Dedifferentiated amniotic fluid mesenchymal stem cell (primary cell): ENCODE measurements at regions not wholly inside any gene's neighbourhood (a gene's known extent, or its start where the extent isn't known, plus 50 kb on each side); places are given as distances from the start of the nearest gene placed in this dataset.

ENCODE experiments used
- DNase-seq: peaks from one replicate; pipeline ENCODE4 v3.0.0-alpha.2; 2016; ENCODE audit errors: extremely low spot score

DNA sequence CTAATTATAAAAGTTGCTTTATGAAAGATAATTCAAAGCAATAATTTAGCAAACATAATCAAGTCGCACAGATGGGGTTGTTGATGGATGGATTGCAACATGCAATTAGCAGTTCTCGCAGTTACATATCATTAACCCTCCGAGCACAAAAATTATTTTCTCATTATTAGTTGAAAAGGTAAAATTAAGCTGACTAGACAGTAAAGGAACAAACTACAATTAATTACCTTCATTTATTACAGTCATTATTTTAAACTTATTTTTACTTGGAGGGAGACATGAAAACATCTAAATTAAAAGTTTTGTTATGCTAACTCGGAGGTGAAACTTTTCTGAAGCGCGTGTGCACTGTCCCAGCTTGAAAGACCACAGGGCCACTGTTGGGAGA, 146.9 kb downstream of the PHETA1 start:
- DNase-seq, result no peak

DNA sequence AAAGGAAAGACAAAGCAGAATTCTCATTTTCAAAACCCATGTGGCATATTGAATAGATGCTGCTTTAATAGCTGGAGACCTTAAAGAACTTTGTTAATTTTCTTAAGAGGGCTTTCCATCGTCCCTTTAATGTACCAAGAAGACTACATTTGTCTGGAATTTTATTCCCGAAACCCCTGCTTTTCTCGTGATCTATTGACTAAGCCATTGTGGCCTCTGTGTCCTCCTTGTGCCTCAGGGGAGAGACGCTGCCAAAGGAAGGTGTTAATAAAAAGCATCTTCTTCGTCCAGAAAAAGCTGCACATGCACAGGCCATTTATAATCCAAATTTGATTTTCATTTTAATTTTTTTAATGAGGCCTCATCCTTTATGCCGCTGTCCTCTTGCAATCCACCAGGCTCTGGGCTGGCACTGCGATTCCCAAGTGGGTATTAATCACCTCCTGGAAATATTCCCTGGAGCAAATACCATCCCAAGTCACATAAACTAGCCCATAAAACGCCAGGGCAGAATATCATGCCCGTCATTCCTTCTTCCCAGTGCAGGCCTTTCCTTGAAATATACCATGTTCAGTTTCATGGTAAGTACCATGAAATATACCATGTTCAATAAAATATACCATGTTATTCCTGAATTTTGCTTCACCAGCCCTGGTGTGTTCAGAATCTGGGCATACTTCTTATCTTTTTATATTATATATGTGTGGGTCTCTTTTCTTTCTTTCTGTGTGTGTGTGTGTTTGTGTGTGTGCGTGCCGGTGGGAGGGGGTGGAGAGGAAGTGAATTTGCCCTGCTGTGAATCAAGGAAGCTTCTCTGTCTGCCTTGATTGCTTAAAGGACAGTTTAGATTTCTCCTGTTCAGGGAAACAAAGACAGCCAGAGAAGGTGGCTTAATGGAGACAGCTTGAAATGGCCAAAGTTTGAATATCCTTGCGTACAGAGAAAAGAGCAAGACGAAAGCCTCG, 147.6 kb downstream of the PHETA1 start:
- no peak for DNase-seq

DNA sequence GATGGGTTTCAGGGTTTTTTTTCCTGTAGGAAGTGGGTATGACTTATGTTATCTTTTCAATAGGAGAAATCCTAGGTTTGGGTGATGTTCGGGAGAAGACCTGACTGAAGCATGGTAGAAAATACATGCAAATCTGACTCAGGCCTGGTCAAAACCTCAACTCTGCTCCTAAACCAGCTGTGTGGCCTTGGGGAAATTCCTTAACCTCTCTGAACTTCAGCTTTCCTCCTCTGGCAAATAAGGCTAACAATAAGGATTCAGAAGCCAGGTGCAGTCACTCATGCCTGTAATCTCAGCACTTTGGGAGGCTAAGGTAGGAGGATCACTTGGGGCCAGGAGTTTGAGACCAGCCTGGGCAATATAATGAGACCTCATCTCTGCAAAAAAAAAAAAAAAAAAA, 148.5 kb downstream of the PHETA1 start:
- DNase-seq, result no peak

DNA sequence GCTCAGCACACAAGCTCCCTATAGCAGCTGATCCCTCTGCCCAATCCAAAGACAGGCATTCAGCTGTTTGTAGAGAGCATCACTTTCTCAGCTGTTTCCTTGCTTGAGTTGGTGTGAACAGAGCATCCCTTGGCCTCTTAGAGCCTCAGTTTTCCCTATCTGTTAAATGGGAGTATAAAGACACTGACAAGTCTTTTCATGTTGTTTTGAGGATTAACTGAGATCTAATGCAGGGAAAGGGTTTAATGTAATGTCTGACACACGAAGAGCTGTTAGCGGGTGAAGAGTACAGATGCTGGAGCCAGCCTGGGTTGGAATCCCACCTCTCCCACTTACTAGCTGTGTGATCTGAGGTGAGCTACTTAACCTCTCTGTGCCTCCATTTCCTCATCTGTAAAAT, 149.5 kb downstream of the PHETA1 start:
- DNase-seq, result no peak

DNA sequence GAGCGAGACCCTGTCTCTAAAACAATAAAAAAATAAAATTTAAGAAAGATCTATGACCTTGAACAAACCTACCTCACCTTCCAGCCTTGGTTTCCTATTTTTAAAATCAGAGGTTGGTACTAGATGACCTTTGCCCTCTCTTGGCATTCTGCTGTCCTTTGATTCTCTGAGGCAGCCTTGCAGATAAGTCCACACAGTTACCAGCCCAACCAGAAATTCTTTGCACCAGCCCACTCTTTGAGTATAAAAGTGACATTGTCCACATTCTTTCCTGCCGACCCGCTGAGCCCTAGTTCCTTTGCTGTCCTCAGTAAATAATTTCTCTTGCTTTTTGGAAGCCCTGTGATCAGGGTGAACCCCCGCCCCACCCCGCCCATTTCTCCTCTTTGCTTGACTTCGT, 150.4 kb downstream of the PHETA1 start:
- DNase-seq, result no peak

DNA sequence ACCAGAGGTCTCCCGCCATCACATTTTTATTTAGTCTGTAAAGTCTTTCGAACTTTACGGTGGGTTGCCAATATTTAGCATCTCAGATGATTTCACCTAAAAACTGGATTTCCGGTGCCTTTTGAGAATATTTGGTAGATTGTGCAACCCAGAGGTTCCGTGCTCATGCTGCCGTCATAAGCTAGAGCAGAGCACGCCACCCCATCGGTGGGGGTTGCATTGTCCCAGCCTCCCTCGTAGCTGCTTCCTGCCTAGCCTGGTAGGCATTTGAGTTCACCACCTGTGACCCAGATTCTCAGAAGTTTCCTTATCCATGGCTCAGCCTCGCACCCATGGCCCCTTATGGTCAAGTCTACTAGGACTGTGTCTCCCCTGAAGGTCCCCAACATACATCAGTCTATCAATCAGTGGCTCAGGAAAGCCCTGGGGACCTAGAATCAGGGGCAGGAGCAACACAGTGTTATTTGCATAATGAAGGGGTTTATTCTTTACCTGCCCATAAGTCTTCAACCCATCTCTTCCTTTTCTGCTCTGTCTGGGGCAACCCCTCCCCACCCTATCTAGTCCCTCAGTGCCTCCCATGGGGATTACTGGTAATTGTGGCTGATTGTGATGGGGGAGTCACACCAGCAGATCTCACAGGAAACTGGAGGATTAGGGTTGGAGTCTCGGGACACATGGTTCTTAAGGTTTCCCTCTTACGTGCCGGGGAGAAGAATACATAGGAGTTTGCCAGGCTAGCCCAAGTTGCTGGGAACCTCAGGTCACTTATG, 152.3 kb downstream of the PHETA1 start:
- DNase-seq, result no peak

DNA sequence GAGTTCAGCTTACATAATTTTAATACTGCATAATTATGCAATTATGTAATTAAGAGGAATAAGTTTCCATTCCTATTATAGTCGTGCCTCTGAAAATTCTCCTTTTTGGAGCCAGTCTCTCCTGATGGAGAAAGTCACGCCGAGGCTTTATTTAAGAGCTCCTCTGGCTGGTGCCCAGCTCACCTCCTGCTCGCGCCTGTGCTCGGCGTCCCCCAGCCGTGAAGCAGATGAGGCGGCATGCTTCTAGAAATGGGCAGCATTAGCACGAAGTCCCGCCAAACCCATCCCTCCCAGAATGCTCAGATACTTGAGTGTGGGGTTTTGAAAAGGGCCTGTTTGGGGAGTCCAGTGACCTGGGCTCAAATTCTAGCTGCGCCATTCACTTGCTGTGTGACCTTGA, 153.0 kb downstream of the PHETA1 start:
- no peak for DNase-seq

DNA sequence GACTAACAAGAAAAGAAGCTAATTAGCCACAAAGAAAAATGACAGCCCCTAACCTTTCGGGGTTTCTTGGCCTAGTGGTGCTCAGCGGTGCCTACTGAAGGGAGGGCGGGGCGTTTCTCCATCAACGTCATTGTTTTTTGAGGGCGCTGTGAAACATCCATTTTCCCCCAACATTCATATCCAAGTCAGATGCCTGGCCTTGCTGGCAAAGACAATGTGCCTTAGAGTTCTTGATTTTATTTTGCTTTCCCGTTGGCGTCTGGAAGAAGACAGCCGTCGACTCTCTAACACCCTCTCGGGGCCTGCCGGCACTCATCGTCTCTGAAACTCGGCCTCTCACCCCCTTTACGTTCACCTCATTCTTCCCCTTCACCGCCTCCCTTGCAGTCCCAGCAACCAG, 154.5 kb downstream of the PHETA1 start:
- DNase-seq, result no peak

DNA sequence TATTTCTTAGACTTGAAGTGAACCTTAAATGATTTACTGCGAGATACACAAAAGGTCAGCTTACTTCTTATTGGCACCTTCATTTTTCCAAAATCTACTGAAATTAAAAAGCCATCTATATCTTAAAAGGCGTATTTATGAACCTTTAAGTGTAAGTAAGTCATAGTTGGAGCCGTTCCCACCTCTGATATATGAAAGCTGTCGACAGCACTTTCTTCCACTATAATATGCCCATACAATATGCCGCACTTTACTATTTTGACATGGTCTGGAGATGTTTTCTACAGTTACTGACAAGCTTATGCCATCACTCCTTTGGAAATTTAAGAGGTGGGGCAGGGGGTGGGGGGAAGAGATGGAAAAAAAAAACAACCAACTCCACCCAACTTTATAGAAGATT, 155.3 kb downstream of the PHETA1 start:
- DNase-seq, result no peak

DNA sequence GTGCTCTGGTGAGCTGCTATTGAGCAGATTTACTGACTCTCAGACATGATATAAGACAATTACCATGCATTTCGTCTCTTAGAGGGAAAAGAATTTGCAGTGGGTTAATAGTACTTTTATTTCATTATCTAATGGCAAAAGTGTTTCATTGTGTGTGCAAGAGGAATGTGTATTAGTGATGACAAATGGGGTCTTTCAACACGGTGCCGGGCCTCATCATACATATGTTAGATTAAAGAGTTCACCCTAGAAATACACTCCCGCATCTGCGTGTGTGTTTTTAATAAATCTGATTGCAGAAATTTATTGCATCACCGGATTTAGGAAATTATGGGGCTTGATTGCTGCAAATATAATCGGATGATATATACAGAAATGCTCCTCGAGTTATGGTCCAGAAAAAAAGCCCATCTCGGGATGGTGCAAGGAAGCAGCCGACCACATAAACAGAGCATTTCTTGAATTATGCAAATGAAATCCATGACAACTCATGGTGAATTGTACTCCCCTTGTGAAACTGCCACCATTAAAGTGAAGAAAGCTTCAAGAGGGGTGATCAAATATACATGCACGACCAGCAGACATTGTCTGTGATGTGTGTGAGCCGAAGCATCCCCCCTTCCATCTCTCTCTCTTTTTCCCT, 156.0 kb downstream of the PHETA1 start:
- DNase-seq, result no peak

DNA sequence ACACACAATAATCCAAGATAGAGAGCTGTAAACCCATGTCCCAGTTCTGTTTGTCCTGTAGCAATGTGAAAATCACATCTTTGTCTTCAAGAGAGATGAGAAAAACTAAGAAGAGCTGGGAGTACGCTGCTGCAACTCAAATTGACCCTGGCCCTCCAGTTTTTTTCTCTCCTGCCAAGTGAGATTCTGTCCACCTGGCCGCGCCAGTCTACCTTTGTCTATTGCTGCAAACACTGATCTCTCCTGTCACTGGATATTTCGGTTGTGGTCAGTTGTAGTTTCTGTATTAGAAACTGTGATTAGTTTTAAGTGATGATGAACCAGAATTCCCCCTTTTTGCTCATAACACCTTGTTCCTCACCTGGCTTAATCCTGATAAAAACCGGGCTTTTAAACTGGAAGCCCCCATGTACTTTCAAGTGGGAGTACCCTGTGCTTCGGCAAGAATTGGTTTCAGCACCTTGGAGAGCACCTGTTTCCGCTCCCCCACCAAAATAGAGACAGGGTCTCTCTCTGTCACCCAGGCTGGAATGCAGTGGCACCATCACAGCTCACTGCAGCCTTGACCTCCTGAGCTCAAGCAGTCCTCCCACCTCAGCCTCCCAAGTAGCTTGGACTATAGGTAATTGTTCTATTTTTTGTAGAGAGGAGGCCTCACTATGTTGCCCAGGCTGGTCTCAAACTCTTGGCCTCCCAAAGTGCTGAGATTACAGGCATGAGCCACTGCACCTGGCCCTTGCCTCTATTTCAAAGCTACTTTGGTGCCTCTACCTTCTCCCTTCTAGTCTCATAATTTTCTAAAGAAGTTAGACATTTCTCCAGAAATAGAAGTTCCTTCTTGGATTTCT, 156.8 kb downstream of the PHETA1 start:
- DNase-seq, result no peak

DNA sequence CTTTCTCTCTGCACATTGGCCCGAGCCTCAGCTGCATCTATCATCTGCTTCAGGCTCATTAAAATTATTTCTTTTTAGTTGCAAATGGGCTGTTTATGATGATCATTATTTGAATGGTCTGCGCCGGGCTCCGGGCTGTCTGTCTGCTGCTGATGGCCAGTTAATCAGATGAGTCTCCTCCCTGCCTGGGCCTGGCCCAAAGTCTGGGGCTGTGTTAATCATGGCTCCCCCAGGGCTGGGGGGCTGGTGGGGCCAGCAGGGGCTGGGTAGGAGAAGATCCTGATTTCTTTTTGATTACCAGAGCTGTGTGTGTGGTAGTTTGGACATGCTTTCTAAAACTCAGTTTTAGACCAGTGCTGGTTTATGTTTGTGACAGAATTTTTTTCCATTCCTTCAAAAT, 159.1 kb downstream of the PHETA1 start:
- no peak for DNase-seq

DNA sequence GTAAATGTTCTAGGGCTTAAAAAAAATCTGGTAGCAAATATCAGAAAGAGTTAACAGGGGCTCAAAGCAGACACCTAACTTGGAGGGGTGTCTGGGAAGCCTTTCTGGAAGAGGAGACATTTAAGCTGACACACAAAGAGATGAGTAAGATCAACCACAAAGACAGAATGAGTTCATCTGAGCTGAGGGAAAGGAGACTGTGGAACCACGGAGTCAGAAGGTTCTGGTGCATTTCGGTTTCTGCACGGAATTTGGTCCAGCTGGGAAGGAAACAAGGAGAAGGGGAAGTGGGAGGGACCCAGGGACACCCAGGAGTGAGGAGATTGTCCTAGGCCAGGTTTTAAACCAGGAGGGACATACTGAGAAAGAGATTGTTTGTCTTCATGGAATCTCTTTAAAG, 161.1 kb downstream of the PHETA1 start:
- DNase-seq, result no peak

DNA sequence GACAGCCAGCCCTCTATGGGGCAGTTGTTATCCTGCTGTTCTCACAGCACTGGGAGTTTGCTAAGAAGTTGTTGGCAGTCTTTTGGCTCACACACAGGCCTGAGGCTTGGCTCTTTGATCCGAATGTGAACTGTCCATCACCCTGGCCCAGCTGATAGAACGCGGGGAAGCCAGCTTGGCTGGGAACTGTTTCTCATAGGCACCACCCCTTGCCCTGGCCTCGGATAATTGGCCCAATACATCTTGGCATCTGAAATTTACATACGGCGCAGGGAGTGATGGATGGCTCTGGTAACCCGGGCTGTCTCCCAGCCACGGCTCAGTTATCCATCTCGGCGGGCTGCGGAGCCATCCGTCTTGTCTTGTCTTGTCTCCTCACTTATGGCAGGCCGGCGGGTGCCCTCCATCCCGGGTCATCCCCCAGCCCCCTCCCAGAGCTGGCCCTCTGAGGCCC, 164.1 kb downstream of the PHETA1 start:
- no peak for DNase-seq

DNA sequence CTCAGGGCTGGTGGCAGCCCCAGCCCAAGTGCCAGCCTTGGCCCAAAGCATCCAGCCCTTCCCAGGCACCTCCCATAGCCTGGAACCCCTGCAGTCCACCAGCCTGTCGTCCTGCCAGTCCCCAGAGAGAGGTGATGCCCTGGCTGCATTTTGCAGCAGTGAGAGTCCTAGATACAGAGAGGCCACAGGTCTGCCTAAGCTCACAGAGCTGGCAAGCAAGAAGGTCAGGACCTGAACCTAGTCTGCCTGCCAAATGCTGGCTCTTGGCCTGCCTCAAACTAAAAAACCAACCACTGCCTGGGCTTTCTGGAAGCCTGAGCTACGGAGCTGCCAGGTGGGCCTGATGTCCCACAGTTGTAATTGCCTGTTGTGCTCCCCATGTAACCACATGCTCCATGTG, 164.9 kb downstream of the PHETA1 start:
- no peak for DNase-seq

DNA sequence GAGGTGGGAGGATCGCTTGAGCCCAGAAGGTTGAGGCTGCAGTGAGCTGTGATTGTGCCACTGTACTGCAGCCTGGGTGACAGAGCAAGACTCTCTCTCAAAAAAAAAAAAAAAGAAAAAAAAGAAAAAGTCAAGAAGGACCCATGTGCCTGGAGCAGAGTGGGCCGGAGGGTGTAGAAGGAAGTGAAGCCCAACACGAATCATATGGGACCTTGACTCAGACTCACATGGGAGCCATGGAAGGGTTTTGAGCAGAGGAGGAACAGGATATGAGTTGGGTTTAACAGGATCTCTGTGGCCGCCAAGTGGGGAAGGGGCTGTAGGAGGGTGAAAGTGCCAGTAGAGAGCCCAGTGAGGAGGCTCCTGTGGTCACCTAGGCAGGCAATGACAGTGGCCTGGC, 165.4 kb downstream of the PHETA1 start:
- DNase-seq, result no peak

DNA sequence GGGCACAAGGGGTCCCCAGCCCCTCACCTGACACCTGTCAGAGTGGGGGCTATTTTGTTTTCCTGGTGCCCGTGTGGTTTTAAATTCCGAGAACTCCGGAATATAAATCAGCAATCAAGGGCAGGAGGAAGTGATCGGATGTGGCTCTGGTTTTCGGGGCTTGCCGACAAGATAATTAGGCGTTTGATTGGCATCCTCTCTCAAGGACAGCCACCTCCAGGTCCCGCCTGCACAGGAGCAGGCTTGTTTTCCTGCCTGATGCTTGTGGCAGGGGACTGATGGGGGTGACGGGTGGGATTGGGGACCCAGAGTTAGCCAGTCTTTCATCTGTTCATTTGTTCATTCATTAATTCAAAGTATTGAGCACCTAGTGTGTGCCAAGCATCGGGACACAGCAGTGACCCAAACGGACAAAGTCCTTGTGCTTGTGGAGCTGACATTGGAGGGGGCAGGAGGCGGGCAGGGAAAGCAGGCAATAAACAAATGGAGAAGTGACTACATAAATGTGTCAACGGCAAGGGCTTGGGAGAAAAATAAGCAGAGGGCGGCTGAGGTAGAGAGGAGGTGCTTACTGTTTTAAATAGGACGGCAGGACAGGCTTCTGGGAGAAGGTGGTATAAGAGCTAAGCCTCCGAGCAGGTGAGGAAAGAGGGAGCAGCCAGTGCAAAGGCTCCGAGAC, 166.5 kb downstream of the PHETA1 start:
- DNase-seq, result no peak

DNA sequence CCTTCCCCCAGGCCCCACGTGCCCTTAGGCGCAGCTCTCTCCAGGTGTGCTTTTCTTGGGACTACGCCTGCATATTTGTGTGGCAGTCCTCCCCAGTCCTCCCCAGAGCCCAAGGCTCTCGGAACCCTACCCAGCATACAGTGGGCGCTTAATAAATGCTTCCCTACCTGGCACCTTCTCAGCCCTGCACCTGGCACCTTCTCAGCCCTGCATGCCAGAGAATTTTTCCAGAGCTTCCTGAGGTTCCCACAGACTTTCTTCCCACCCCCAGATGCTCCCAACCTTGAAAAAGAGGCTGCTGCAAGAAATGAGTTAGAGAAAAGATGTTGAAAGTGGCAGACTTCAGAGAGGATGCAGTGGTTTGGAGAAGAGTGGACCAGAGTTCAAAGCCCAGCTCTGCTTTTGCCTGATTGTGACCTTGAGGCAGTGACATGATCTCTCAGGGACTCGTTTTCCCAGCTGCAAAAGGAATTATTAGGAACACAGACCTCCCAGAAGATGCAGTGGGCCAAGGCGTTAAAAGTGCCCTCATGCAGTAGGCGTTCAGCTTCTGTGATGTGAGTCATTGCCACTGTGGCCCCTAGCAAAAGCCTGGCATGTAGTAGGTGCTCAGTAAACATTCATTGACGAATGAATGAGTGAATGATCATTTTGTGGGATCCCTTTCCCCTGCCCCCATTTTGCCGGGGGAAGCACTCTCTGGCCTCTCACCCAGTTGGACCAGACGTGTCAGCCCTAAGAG, 167.2 kb downstream of the PHETA1 start:
- DNase-seq, result no peak

DNA sequence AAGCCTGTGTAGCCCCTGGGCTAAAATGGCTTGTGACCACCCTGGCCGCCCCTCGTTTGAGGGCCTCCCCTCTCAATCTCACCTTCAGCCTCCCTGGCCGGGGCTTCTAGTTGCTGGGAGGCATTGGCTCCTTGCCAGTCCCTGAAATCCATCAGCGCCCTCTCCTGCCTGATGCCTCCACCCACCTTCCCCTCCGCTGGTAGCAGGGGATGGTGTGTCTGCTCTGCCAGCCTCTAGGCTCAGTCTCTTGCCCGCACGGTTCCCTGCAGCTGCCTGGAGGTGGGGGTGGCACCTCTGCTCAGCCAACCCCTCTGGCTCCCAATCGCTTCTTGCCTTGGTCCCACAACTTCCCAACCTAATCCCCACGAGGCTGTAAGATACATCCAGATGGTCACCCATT, 167.9 kb downstream of the PHETA1 start:
- DNase-seq, result no peak

DNA sequence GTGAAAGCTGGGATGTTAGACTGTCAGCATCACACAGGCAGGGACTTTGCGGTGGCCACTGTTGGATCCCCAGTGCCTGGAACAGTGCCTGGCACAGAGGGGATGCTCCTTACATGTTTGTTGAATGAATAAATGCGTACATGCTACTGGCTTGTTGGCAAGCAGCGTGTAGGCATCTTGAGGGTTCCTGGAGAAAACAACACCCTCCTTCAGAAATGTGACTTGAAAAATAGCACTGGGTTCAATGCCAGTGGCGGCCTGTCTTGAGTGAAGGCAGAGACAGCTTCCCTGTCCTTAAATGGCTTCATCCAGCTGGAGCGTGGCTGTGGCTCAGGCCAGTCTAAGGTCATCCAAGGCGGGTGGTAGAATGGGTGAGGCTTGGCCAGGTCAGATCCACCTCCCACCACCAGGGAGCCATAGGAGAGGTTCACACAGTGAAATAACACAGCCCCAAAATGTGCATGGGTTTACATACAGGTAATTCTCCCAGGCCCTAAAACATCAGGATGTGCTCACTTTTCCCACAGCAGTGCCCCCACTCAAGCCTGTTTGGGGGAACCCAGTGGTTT, 171.4 kb downstream of the PHETA1 start:
- no peak for DNase-seq
